Heart right ventricle (tissue), 16 donors: ENCODE measurements at regions not wholly inside any gene's neighbourhood (a gene's known extent, or its start where the extent isn't known, plus 50 kb on each side); places are given as distances from the start of the nearest gene placed in this dataset.

Experiments used
- ATAC-seq, 8 donors: fragments of 200-7000 bp; cut with Tn5 transposase; one replicate each; pipeline ENCODE4 v1.9.1; 2020; ENCODE audit warnings: mild to moderate bottlenecking in 8 of 8, moderate library complexity in 8 of 8, moderate number of reproducible peaks in 1 of 8
- DNase-seq, 2 donors: peaks; one replicate each; pipeline ENCODE4 v3.0.0-alpha.2; 2020
- H3K27ac ChIP-seq, 10 donors: fragments of 200-600 bp; sonication (generic) in 2 of 10; one replicate each; pipeline versions ENCODE4 v1.5.0 to v1.8.0; 2020 to 2022; ENCODE audit warnings: mild to moderate bottlenecking in 3 of 10
- H3K27me3 ChIP-seq, 7 donors: fragments of 200-600 bp; one replicate each; pipeline ENCODE4 v1.8.0; 2021 to 2022; ENCODE audit warnings: mild to moderate bottlenecking in 2 of 7
- H3K36me3 ChIP-seq, 9 donors: fragments of 200-600 bp; sonication (generic) in 1 of 9; one replicate each; pipeline versions ENCODE4 v1.5.0 to v1.8.0; 2020 to 2022; ENCODE audit warnings: mild to moderate bottlenecking in 2 of 9
- H3K4me1 ChIP-seq, 9 donors: fragments of 200-600 bp; sonication (generic) in 1 of 9; one replicate each; pipeline versions ENCODE4 v1.5.0 to v1.8.0; 2020 to 2022; ENCODE audit warnings: mild to moderate bottlenecking in 4 of 9
- H3K4me3 ChIP-seq, 10 donors: fragments of 200-600 bp; sonication (generic) in 2 of 10; one replicate each; pipeline versions ENCODE4 v1.5.0 to v1.8.0; 2020 to 2022; ENCODE audit warnings: mild to moderate bottlenecking in 7 of 10, moderate library complexity in 2 of 10
- H3K9me3 ChIP-seq, 11 donors: fragments of 200-600 bp in 10 of 11; sonication (generic) in 2 of 11; one replicate each; pipeline versions ENCODE4 v1.5.0 to v1.8.0; 2013 to 2022; ENCODE audit warnings: mild to moderate bottlenecking in 2 of 11, control low read depth in 1 of 11, moderate library complexity in 1 of 11
- WGBS, 2 donors: extraction: QIAGEN DNeasy Blood & Tissue Kit; methylation state at CpG; one replicate each; pipeline ENCODE4 v1.1.7; 2013; ENCODE audit warnings: inconsistent platforms in 1 of 2; 5-methylcytosine and 5-hydroxymethylcytosine counted together
- intact Hi-C, 10 donors: fragments of 100-400 bp; cut with DNase I; formaldehyde crosslinking; loops; one replicate each; pipeline versions ENCODE4 v1.11.1 to v1.14.2; 2022
- TF ChIP-seq, protein P1 (sequence below), 9 donors: fragments of 200-600 bp; sonication (generic) in 2 of 9; IDR thresholded peaks; one replicate each; pipeline versions ENCODE4 v1.5.0 to v1.8.0; 2021 to 2022; ENCODE audit warnings: antibody characterized with exemption in 9 of 9, mild to moderate bottlenecking in 5 of 9, moderate library complexity in 1 of 9
- donor health status: Arrhythmogenic right ventricular cardiomyopathy.
- donor health status: ischemic (EF 13 %, LVEDD 7.1; RV severe dilation, severe dysfunction).
- donor health status: healthy with polysubstance abuse.
- donor health status: DM: no; HTN: yes; CAD: no.
- donor health status: DM: no; HTN: no; CAD: no.
- donor health status: ischemic (EF 25% LVEDD 6.9; RV normal size, moderate dysfunction).
- donor health status: ischemic (EF 25% LVEDD 5.7; RV mildly dilated, moderate dysfunction).
- donor health status: healthy.
- donor health status: DM: yes; HTN: yes; CAD: no.
- donor health status: Ischemic cardiomyopathy.
- donor health status: ischemic (EF 35%, LVEDD 5.7; RV mildly dilated, moderate dysfunction).
- donor health status: nonischemic (EF 11% LVEDD 7.7; RV severe dilation, severe dysfunction).
- donor health status: DM: yes; HTN: yes; CAD: no.
- donor health status: PGD.
- donor health status: ischemic (EF 29% LVEDD 5.4; RV normal size, mild dysfunction).
- donor health status: nonischemic (EF 23%, LVEDD 6.1; RV moderate dilation, normal function).

DNA sequence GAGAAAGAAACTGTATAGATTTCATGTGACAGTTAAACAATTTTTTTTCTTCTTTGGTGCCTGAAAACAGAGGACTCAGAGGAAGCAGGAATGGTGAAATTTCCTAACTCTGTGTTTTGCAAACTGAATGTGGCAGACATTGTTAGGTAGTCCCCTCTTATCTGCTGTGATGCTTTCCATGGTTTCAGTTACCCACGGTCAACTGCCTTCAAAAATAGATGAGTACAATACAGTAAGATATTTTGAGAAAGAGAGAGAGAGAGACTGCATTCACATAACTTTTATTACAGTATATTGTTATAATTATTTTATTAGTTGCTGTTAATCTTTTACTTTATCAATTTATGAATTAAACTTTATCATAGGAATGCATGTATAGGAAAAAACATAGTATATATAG is 627.2 kb downstream of the CCDC171 start:
- no peak overlapping the region for H3K27ac ChIP-seq
- ATAC-seq (peak in 2 of 8 donors; percentile 65 to 70), DNase-seq (no peak)
- H3K27me3 ChIP-seq: no peaks in the 10 kb centered on the region
- no peaks in the 10 kb centered on the region for H3K9me3 ChIP-seq
- peaks cover 0 to 17% (median 0%) of the 10 kb centered on the region in 9 donors for H3K4me1 ChIP-seq
- no peak overlapping the region for H3K4me3 ChIP-seq
- intact Hi-C loops: loop anchor here in 1 of 10 donors (10.0 kb wide), 1 partner anchor 65 kb away; no protein-coding TSS in a partner anchor
- 45 to 52% methylated on average over 1 of the region's 1 CpG for WGBS, 2 donors
- H3K36me3 ChIP-seq: no peaks in the 10 kb centered on the region
- TF ChIP-seq, protein P1, sequence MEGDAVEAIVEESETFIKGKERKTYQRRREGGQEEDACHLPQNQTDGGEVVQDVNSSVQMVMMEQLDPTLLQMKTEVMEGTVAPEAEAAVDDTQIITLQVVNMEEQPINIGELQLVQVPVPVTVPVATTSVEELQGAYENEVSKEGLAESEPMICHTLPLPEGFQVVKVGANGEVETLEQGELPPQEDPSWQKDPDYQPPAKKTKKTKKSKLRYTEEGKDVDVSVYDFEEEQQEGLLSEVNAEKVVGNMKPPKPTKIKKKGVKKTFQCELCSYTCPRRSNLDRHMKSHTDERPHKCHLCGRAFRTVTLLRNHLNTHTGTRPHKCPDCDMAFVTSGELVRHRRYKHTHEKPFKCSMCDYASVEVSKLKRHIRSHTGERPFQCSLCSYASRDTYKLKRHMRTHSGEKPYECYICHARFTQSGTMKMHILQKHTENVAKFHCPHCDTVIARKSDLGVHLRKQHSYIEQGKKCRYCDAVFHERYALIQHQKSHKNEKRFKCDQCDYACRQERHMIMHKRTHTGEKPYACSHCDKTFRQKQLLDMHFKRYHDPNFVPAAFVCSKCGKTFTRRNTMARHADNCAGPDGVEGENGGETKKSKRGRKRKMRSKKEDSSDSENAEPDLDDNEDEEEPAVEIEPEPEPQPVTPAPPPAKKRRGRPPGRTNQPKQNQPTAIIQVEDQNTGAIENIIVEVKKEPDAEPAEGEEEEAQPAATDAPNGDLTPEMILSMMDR (IDR thresholded peaks at IDR 0.05): no peak

GRCh38 chr9:16180546-16180945 is 627.7 kb downstream of the CCDC171 start:
- Histone ChIP-seq H3K36me3 (no peaks in the 10 kb centered on the region), H3K4me1 (peaks cover 0 to 17% (median 0%) of the 10 kb centered on the region in 9 donors), H3K27me3 (no peaks in the 10 kb centered on the region), H3K9me3 (no peaks in the 10 kb centered on the region), H3K27ac (no peak overlapping the region), H3K4me3 (no peak overlapping the region)
- intact Hi-C loops: loop anchor here in 1 of 10 donors (10.0 kb wide), 1 partner anchor 64 kb away; no protein-coding TSS in a partner anchor
- WGBS, 2 donors: 41 to 46% methylated on average over 2 of the region's 2 CpGs
- DNase-seq (no peak), ATAC-seq (peak in 1 of 8 donors; percentile 29)
- TF ChIP-seq, protein P1 (IDR thresholded peaks at IDR 0.05): no peak

- intact Hi-C loops: loop anchor here in 1 of 10 donors (10.0 kb wide), 1 partner anchor 63 kb away; no protein-coding TSS in a partner anchor
These were observed 628.7 kb downstream of the CCDC171 start for GRCh38 chr9:16181539-16181938.

DNA sequence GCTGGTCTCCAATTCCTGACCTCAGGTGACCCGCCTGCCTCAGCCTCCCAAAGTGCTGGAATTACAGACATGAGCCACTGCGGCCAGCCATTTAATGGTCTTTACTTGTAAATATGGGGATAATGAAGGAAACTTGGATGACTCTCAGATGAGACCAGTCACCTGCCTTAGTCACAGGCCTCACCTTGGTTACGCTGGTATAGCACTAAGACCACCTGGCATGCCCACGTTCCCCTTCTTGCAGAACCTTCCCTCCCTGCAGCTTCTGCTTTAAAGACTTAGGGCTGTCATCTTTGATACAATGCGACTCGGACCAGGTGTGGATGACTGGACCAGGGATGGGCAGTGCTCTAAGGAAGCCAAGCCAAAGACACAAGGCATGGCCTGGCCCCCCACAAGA is 629.9 kb downstream of the CCDC171 start:
- H3K36me3 ChIP-seq: no peaks in the 10 kb centered on the region
- no peak overlapping the region for H3K4me3 ChIP-seq
- no peaks in the 10 kb centered on the region for H3K27me3 ChIP-seq
- intact Hi-C loops: loop anchor here in 1 of 10 donors (10.0 kb wide), 1 partner anchor 62 kb away; no protein-coding TSS in a partner anchor
- no peak for DNase-seq
- 96 to 98% methylated on average over 6 of the region's 6 CpGs for WGBS, 2 donors
- ATAC-seq: no peak
- peaks cover 0 to 17% (median 0%) of the 10 kb centered on the region in 9 donors for H3K4me1 ChIP-seq
- H3K27ac ChIP-seq: no peak overlapping the region
- no peaks in the 10 kb centered on the region for H3K9me3 ChIP-seq
- TF ChIP-seq, protein P1 (IDR thresholded peaks at IDR 0.05): no peak

More at GRCh38 chr9:16181539-16181938, 628.7 kb downstream of the CCDC171 start:
- WGBS, 2 donors: 53 to 58% methylated on average over 3 of the region's 3 CpGs
- no peak overlapping the region for H3K4me3 ChIP-seq
- DNase-seq: no peak
- H3K9me3 ChIP-seq: no peaks in the 10 kb centered on the region
- H3K36me3 ChIP-seq: no peaks in the 10 kb centered on the region
- no peak overlapping the region for H3K27ac ChIP-seq
- H3K4me1 ChIP-seq: peaks cover 0 to 17% (median 0%) of the 10 kb centered on the region in 9 donors
- ATAC-seq: peak in 4 of 8 donors; percentile 55 to 84 (median 79)
- H3K27me3 ChIP-seq: no peaks in the 10 kb centered on the region
- TF ChIP-seq, protein P1 (IDR thresholded peaks at IDR 0.05): no peak
